ENCODE measurements at regions not wholly inside any gene's neighbourhood (a gene's known extent, or its start where the extent isn't known, plus 50 kb on each side); places are given as distances from the start of the nearest gene placed in this dataset.

GRCh38 chr1:181185461-181185860 lies 97.0 kb downstream of the IER5 start:
- no peak for TF ChIP-seq POLR2AphosphoS5 (IDR thresholded peaks at IDR 0.05; ENCODE audit: low read depth, low read length)
- no peak for TF ChIP-seq POLR2A (IDR thresholded peaks at IDR 0.05; ENCODE audit: low read depth, low read length)

All from GM12891 (cell line).